H9 (cell line): ENCODE measurements at regions not wholly inside any gene's neighbourhood (a gene's known extent, or its start where the extent isn't known, plus 50 kb on each side); places are given as distances from the start of the nearest gene placed in this dataset.

Experiments
- DNase-seq: peaks from one replicate; pipeline ENCODE4 v3.0.0-alpha.2; 2017
- H2AFZ ChIP-seq: one replicate; pipeline ENCODE4 v1.6.1; 2013; ENCODE audit warnings: mild to moderate bottlenecking, low read length, control low read depth, moderate library complexity
- H2AK5ac ChIP-seq: 2 replicates; pipeline ENCODE4 v1.6.1; 2013; ENCODE audit warnings: low read length, control low read depth, mixed read lengths; ENCODE audit not compliant: insufficient read length
- H2BK120ac ChIP-seq: one replicate; pipeline ENCODE4 v1.6.1; 2013; ENCODE audit warnings: low read depth, mild to moderate bottlenecking, low read length, control low read depth, inconsistent platforms; ENCODE audit not compliant: poor library complexity, severe bottlenecking
- H2BK12ac ChIP-seq: 2 replicates; pipeline ENCODE4 v1.6.1; 2013; ENCODE audit warnings: low read length, control low read depth, mixed read lengths, low read depth; ENCODE audit not compliant: insufficient read length
- H2BK15ac ChIP-seq: 2 replicates; pipeline ENCODE4 v1.6.1; 2013; ENCODE audit warnings: low read depth, low read length, control low read depth
- H2BK20ac ChIP-seq: one replicate; pipeline ENCODE4 v1.6.1; 2013; ENCODE audit warnings: low read depth, mild to moderate bottlenecking, low read length, control low read depth, inconsistent platforms; ENCODE audit not compliant: poor library complexity, severe bottlenecking
- H2BK5ac ChIP-seq: 2 replicates; pipeline ENCODE4 v1.6.1; 2013; ENCODE audit warnings: low read length, control low read depth, mixed read lengths; ENCODE audit not compliant: insufficient read length
- H3K14ac ChIP-seq: 2 replicates; pipeline ENCODE4 v1.6.1; 2013; ENCODE audit warnings: low read length, control low read depth; ENCODE audit not compliant: insufficient read depth
- H3K18ac ChIP-seq: 2 replicates; pipeline ENCODE4 v1.6.1; 2013; ENCODE audit warnings: low read depth, mild to moderate bottlenecking, mixed read lengths, low read length, control low read depth; ENCODE audit not compliant: insufficient read length
- H3K23ac ChIP-seq: 2 replicates; pipeline ENCODE4 v1.6.1; 2013; ENCODE audit warnings: low read length, control low read depth, mixed read lengths, low read depth; ENCODE audit not compliant: insufficient read length
- H3K23me2 ChIP-seq: 2 replicates; pipeline ENCODE4 v1.6.1; 2013; ENCODE audit warnings: low read depth, mild to moderate bottlenecking, mixed read lengths, low read length, control low read depth; ENCODE audit not compliant: insufficient read length, poor library complexity, severe bottlenecking
- H3K27ac ChIP-seq: 2 replicates; pipeline ENCODE4 v1.5.1; 2013; ENCODE audit warnings: low read length, control low read depth, mixed read lengths, low read depth; ENCODE audit not compliant: insufficient read length
- H3K27me3 ChIP-seq: 2 replicates; pipeline ENCODE4 v1.6.1; 2013; ENCODE audit warnings: low read length, control low read depth, inconsistent platforms; ENCODE audit not compliant: insufficient read depth
- H3K4ac ChIP-seq: 2 replicates; pipeline ENCODE4 v1.6.1; 2013; ENCODE audit warnings: low read depth, mild to moderate bottlenecking, control low read depth, inconsistent platforms, low read length, moderate library complexity
- H3K4me1 ChIP-seq: 2 replicates; pipeline ENCODE4 v1.6.1; 2013; ENCODE audit warnings: low read length, control low read depth, inconsistent platforms; ENCODE audit not compliant: insufficient read depth
- H3K4me2 ChIP-seq: 2 replicates; pipeline ENCODE4 v1.6.1; 2013; ENCODE audit warnings: low read length, control low read depth, mixed read lengths; ENCODE audit not compliant: insufficient read length, insufficient read depth
- H3K56ac ChIP-seq: 2 replicates; pipeline ENCODE4 v1.6.1; 2013; ENCODE audit warnings: low read depth, mild to moderate bottlenecking, mixed read lengths, low read length, control low read depth; ENCODE audit not compliant: insufficient read length
- H3K79me1 ChIP-seq: 2 replicates; pipeline ENCODE4 v1.6.1; 2013; ENCODE audit warnings: low read depth, mild to moderate bottlenecking, moderate library complexity, low read length, control low read depth, inconsistent platforms; ENCODE audit not compliant: insufficient read depth, poor library complexity, severe bottlenecking
- H3K79me2 ChIP-seq: 2 replicates; pipeline ENCODE4 v1.6.1; 2013; ENCODE audit warnings: low read length, control low read depth, inconsistent platforms; ENCODE audit not compliant: insufficient read depth
- H3K9ac ChIP-seq: 2 replicates; pipeline ENCODE4 v1.6.1; 2013; ENCODE audit warnings: low read length, control low read depth, mixed read lengths; ENCODE audit not compliant: insufficient read length; ENCODE audit errors: extremely low read depth
- H3K9me3 ChIP-seq: one replicate; pipeline ENCODE4 v1.6.1; 2013; ENCODE audit warnings: low read depth, low read length, inconsistent platforms; ENCODE audit not compliant: control insufficient read depth
- H3T11ph ChIP-seq: one replicate; pipeline ENCODE4 v1.6.1; 2013; ENCODE audit warnings: mild to moderate bottlenecking, low read length, control low read depth, inconsistent platforms
- H4K20me1 ChIP-seq: one replicate; pipeline ENCODE4 v1.6.1; 2013; ENCODE audit not compliant: control insufficient read depth, insufficient read length, insufficient read depth
- H4K5ac ChIP-seq: 2 replicates; pipeline ENCODE4 v1.6.1; 2013; ENCODE audit warnings: low read depth, mild to moderate bottlenecking, mixed read lengths, low read length, control low read depth; ENCODE audit not compliant: insufficient read length
- H4K8ac ChIP-seq: replicated peaks from 2 replicates; pipeline ENCODE4 v1.6.1; 2013; ENCODE audit warnings: low read length, control low read depth, mixed read lengths, low read depth; ENCODE audit not compliant: insufficient read length
- H4K91ac ChIP-seq: 2 replicates; pipeline ENCODE4 v1.6.1; 2013; ENCODE audit warnings: low read depth, mild to moderate bottlenecking, moderate library complexity, mixed read lengths, low read length, control low read depth; ENCODE audit not compliant: insufficient read length
- H3K27ac Mint-ChIP-seq, 3 experiments: 2 replicates in 2 of 3; 3 replicates in 1 of 3; pipeline ENCODE4 v1.8.0; 2020 to 2021; ENCODE audit warnings: mixed read lengths in 3 of 3, mild to moderate bottlenecking in 1 of 3, moderate library complexity in 1 of 3
- H3K27me3 Mint-ChIP-seq: 2 replicates; pipeline ENCODE4 v1.8.0; 2021; ENCODE audit warnings: low read depth, mild to moderate bottlenecking, moderate library complexity, mixed read lengths
- H3K36me3 Mint-ChIP-seq, 3 experiments: 2 replicates in 2 of 3; 3 replicates in 1 of 3; pipeline ENCODE4 v1.8.0; 2020 to 2021; ENCODE audit warnings: low read depth in 3 of 3, mixed read lengths in 3 of 3; ENCODE audit not compliant: insufficient read depth in 1 of 3
- H3K4me1 Mint-ChIP-seq, 2 experiments: 2 replicates each; pipeline ENCODE4 v1.8.0; 2020; ENCODE audit warnings: mixed read lengths in 2 of 2
- H3K4me3 Mint-ChIP-seq, 2 experiments: 2 replicates in 1 of 2; 3 replicates in 1 of 2; pipeline ENCODE4 v1.8.0; 2020 to 2021; ENCODE audit warnings: mild to moderate bottlenecking in 2 of 2, mixed read lengths in 2 of 2, moderate library complexity in 1 of 2
- H3K9me3 Mint-ChIP-seq, 2 experiments: 2 replicates in 1 of 2; 3 replicates in 1 of 2; pipeline ENCODE4 v1.8.0; 2020; ENCODE audit warnings: mild to moderate bottlenecking in 2 of 2, mixed read lengths in 2 of 2, moderate library complexity in 1 of 2
- WGBS: extraction: QIAGEN DNeasy Blood & Tissue Kit; methylation state at CpG from one replicate; pipeline ENCODE4 v1.1.7; 2013; ENCODE audit warnings: missing lambda C conversion rate, low lambda C conversion rate, mixed read lengths; ENCODE audit not compliant: insufficient read length; ENCODE audit errors: extremely low coverage; 5-methylcytosine and 5-hydroxymethylcytosine counted together
- TF ChIP-seq, protein P1 (sequence below): fragments of 200-600 bp; sonication (generic); conservative IDR thresholded peaks from 3 replicates; pipeline ENCODE4 v1.8.0; 2021; ENCODE audit warnings: antibody characterized with exemption, mild to moderate bottlenecking

DNA sequence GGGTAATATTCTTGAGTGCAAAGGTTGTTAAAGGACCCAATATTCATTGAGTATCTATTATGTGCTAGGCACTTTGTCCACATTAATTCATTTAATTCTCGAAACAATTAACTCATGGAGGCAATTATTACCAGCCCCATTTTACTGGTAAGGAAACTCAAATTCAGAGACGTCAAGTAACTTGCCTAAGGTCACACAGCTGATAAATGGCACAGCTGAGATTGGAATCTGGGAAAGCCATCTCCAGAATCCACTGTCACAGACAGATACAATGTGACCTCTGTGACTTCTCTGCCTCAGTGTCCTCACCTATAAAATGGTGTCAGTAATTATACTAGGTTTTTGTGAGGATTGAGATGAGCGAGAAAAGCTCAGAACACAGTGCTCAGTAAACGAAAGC is 320.8 kb upstream of the ZFHX3 start:
- Histone ChIP-seq H2BK20ac (no peak overlapping the region), H4K8ac (no peak overlapping the region), H2BK15ac (no peak overlapping the region), H3T11ph (no peak overlapping the region), H2AK5ac (no peak overlapping the region), H3K4me2 (no peak overlapping the region), H4K5ac (no peak overlapping the region), H3K79me1 (no peaks in the 10 kb centered on the region), H3K4me1 (no peaks in the 10 kb centered on the region), H3K4ac (no peak overlapping the region), H3K79me2 (no peaks in the 10 kb centered on the region), H4K20me1 (no peaks in the 10 kb centered on the region), H4K91ac (no peak overlapping the region), H2AFZ (no peak overlapping the region), H2BK120ac (no peak overlapping the region), H2BK12ac (no peak overlapping the region), H3K9ac (no peak overlapping the region), H3K14ac (no peak overlapping the region), H3K23me2 (no peaks in the 10 kb centered on the region), H3K27me3 (no peaks in the 10 kb centered on the region), H3K56ac (no peak overlapping the region), H3K23ac (no peak overlapping the region), H3K18ac (no peak overlapping the region), H2BK5ac (no peak overlapping the region), H3K27ac (no peak overlapping the region), H3K9me3 (no peaks in the 10 kb centered on the region)
- TF ChIP-seq, protein P1, sequence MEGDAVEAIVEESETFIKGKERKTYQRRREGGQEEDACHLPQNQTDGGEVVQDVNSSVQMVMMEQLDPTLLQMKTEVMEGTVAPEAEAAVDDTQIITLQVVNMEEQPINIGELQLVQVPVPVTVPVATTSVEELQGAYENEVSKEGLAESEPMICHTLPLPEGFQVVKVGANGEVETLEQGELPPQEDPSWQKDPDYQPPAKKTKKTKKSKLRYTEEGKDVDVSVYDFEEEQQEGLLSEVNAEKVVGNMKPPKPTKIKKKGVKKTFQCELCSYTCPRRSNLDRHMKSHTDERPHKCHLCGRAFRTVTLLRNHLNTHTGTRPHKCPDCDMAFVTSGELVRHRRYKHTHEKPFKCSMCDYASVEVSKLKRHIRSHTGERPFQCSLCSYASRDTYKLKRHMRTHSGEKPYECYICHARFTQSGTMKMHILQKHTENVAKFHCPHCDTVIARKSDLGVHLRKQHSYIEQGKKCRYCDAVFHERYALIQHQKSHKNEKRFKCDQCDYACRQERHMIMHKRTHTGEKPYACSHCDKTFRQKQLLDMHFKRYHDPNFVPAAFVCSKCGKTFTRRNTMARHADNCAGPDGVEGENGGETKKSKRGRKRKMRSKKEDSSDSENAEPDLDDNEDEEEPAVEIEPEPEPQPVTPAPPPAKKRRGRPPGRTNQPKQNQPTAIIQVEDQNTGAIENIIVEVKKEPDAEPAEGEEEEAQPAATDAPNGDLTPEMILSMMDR, result no peak
- Mint-ChIP-seq H3K4me1 (peaks cover 0 to 5% of the 10 kb centered on the region in 2 experiments; a peak in 2 of 4 replicates), H3K4me3 (no peak overlapping the region), H3K9me3 (no peaks in the 10 kb centered on the region), H3K36me3 (no peaks in the 10 kb centered on the region), H3K27me3 (peaks cover 4% of the 10 kb centered on the region), H3K27ac (no peak overlapping the region)
- WGBS, result no CpG with 5 or more reads among the region's 4 CpGs
- DNase-seq, result no peak
